ENCODE measurements at regions not wholly inside any gene's neighbourhood (a gene's known extent, or its start where the extent isn't known, plus 50 kb on each side); places are given as distances from the start of the nearest gene placed in this dataset.
"Not testable (repeated sequence)": the region's sequence is repeated elsewhere in the genome, so short reads cannot be mapped to it uniquely, and the experiment has no call there.

DNA sequence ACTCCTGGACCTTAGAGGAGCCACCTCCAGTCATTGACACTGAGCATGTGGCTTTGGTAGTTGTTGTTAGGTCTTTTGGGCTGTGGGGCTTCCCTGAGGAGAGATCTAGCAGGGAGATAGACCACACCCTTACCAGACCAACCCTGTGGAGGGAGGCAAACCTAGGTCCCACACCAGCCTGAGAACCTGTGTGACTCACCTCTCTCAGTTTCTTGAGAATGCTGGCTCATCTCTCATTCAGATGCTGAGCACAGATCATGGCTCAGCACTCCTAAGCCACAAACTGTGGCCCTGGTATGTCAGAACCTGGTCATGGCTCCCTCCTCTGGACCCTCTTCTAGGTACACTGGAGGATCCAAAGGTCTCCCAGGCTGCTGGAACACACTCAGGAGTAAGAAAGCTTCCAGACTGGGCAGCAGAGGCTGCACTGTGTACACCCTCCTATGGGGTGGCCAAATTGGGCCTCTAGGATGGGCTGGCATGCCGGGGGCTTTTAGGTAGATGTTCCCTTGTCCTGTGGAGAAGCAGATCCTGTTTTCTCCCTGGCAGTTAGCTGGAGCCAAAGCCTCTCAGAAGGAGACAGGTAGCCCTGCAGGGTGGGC, 1294.5 kb downstream of the KHDRBS2 start:
- DNase-seq (ENCODE audit: low read depth): no peak

DNA sequence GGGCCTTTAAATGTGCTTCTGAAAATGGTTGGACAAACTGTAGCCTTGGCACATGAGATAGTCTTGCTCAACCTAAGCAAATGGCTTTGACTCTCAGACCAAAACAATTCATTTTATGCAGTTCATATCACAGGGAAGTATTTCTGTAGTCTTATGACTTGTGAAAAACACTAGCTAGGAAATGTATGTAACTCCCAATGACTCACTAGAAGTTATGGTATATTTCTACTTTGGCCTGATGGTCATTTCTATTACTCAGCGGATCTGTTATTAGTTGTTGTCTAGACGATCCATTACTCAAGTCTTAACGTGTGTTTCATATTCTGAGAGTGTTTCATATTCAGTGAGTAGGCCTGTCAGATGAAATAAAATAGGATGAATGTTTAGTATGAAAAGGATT, 1333.5 kb downstream of the KHDRBS2 start:
- no peak for DNase-seq (ENCODE audit: low read depth)

DNA sequence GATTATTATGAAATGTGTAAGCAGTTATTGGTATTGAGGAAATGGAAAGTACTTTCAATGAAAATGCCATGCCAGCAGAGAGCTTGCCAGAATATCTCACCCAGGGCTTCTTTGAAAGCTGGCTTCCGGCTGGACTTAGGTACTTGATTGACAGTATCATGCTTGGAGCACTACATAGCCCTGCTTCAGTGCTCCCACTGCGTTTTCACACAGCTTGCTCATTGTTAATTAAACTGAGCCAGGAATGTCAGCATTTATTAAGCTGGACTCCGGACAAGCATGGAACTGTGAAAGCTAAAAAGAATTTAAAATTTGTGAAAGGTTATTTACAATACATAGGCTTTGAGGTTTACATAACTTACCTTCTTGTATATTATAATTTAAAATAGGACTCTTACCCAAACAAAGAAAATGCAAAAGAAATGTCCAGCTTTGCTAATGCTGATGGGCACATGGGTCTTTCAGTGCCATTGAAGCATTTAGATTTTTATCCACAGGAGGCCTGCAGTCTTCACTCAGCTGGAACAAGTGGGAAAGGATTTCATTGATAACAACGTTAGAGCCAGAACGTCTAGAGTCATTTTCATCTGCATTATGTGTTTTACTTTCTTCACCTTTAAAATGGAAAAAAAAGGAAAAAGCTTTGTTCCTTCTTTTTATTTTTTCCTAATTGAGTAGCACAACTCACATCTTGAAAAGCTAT, 1335.7 kb downstream of the KHDRBS2 start:
- DNase-seq (ENCODE audit: low read depth): not testable (repeated sequence)

DNA sequence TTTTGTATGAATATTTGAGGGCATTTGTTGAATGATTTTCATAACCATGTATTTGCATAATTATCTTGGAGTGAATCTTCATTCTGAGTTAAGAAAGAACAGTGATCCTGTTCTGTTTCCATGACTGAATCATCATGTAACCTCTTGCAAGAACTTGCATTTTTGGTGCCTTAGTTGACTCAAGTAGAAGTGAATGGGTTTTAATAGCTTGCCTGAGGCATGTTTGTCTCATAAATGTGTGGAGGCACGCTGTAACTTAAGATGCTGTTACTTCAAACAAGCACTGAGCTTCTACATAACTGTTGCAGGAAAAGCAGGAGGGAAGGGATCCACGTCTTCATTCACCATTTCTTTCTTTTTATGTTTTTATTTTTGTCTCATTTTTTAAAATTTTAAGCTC, 1338.6 kb downstream of the KHDRBS2 start:
- DNase-seq (ENCODE audit: low read depth): not testable (repeated sequence)

DNA sequence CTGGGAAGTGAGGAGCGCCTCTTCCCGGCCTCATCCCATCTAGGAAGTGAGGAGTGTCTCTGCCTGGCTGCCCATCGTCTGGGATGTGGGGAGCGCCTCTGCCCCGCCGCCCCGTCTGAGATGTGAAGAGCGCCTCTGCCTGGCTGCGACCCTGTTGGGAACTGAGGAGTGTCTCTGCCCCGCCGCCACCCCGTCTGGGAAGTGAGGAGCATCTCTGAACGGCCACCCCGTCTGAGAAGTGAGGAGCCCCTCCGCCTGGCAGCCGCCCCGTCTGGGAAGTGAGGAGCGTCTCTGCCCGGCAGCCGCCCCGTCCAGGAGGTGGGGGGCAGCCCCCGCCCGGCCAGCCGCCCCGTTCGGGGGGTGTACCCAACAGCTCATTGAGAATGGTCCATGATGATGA, 1341.2 kb downstream of the KHDRBS2 start:
- not testable (repeated sequence) for DNase-seq (ENCODE audit: low read depth)

DNA sequence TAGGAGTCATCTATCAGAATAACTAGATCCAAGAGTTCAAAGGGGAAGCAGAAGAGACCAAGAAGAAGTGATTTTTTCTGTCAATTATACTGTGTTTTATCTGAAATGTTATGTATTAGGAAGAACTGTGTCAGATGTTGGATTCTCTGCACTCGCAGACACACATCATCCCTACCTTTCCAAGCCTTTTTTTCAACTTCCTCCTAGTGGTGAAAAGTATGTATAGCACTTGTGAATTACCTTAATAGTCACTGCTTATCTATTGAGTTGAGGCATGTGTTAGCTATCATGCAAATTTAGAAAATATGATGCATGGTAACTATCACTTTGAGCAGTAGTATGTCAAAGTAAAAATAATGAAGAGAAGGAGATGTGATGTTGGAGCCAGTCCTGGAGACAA, 1350.1 kb downstream of the KHDRBS2 start:
- DNase-seq (ENCODE audit: low read depth): not testable (repeated sequence)

DNA sequence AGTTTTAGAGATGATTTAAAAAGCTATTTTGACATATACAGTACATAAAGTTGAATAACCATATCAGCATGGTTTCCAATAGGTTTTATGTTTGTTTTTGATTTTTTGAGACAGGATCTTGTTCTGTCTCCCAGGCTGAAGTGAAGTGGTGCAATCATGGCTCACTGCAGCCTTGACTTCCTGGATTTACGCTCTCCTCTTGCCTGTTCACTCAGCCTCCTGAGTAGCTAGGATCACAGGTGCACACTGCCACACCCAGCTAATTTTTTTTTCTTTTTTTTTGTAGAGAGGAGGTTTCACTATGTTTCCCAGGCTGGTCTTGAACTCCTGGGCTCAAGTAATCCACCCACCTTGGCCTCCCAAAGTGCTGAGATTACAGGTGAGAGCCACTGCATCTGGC, 1366.4 kb downstream of the KHDRBS2 start:
- DNase-seq (ENCODE audit: low read depth): not testable (repeated sequence)

DNA sequence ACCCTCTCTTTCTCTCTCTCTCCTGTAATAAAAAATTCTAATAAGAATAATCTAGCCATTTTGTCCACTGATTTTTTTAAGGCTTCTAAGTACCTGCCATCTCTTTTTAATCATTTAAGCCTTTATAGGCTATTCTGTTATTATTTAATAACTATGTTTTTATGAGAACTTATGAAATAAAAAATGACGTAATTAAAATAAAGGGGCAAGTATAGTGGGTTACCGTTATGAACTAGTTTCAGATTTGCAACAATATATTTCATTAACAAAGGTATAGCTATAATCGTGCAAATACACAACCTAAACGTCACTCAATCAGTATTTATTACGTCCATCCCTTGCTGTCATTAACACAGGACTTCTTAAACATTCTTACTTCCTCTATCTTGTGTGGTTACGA, 1382.2 kb downstream of the KHDRBS2 start:
- not testable (repeated sequence) for DNase-seq (ENCODE audit: low read depth)

DNA sequence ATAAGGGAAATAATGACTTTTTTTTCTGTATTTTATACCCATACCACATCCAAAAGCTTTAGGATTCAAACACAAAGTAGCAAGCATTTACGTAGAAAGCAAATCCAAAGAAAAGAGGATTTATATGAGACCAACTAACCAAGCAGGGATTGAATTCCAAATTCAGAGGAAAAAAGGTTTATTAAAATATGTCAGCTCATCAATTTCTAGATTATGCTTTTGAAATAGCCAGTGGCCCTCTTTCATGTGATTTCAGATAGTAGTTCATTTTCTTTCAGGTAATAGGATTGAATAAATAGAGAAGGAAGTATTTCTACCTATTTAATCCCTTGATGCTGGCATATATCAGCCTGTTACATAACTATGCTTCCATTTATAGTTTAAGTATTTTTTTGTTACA, 1392.7 kb downstream of the KHDRBS2 start:
- not testable (repeated sequence) for DNase-seq (ENCODE audit: low read depth)

DNA sequence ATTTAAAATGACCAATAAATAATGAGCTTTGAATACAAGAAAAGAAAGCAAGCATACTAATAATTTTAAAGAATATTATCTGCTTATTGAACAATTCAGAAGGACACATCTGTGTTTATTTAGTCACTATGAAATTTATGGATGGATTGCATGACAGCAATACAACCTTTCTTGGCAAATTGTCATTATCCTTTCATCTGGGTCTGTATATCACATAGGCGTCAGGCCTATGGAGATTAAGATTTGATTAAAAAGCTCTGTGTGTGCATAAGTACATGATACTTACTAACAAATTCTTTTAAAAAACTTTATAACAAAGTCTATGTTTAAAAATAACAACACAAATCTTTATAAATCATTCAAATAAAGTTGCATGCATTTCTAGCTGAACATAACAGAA, 1394.4 kb downstream of the KHDRBS2 start:
- DNase-seq (ENCODE audit: low read depth): no peak

DNA sequence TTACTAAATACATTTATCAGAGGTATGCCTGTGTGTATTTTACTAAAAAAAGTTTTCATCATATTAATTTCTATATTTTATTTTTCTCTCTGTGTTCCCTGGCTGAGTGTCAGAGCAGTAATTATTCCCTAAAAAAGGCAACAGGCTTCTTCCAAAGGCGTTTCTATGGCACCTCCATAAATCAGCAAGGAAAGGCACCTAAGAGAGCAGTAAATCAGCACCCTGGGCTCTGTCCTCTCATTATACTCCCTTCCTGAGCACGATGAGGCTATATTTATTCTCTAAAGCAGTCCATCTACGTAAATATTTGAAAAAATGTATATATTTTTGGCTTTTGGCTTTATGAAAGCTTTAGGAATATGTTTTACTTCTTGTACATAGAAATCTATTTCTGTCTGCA, 1408.6 kb downstream of the KHDRBS2 start:
- not testable (repeated sequence) for DNase-seq (ENCODE audit: low read depth)

DNA sequence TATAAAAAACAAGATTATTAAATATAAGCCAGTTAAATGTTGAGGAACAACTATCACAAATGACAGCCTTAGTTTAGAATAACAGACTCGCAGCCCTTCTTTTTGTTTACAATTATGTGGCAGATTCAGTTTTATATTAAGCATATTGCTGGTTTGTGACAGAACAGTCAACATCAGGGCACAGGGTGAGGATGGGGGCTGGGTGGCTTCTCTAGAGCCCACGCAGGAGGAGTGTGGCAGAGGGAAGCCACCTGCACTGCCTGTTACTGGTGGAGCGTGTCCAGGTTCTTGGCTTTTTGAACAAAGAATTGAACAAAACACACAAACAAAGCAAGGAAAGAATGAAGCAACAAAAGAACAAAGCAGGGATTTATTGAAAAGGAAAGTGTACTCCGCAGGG, 1415.2 kb downstream of the KHDRBS2 start:
- not testable (repeated sequence) for DNase-seq (ENCODE audit: low read depth)

DNA sequence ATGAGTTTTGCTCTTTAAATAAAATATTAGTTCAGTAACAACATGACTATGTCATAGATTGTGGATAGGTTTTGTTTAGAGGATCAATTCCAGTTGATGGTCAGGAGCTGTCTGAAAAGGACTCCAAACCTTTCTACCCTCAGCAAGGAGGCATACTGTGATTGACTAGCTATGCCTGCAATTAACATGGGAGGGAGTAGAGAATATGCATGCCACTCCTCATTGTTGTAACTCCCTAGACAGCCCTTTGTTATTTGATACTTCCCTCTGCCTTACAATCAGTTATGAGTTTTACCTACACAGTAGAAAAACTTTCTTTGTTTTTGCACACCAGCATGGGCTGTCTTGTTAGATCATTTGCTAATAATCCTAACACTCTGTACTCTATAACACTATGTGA, 1418.5 kb downstream of the KHDRBS2 start:
- no peak for DNase-seq (ENCODE audit: low read depth)

DNA sequence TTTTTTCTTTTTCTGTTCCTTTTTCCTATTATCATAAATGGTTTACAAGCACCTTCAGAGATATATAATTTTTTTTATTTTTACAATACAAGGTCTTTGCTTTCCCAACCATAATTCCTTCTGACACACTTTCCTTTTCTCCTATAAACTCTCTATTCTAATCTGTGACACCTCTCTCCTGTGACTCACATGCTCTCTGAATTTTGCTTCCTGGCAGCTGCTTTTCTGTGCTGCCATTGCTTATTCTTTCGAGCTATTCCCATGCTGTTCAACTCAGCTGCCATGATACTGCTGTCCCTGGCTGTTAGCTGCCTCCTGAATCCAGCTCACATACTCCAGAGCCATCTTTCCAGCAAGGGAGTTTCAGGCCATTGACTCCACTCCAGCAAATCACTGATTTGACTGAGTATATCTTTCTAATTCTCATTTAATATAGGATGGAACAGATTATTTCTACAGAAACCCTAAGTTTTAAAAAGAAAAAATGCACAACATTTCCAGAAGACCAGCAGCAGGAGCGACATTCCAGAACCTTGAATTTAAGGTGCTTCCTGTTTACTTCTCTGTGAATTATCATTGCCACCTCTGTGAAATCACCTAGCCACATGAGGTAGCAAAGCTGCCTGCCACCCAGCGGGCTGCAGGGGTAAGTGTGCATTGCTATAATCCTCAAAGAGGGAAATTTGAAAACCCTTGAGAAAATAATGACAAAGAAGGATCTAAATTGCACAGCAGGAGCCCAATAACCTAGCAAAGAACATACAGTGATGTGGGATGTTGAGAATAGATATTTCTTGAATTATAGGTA, 1442.6 kb downstream of the KHDRBS2 start:
- DNase-seq (ENCODE audit: low read depth): not testable (repeated sequence)

DNA sequence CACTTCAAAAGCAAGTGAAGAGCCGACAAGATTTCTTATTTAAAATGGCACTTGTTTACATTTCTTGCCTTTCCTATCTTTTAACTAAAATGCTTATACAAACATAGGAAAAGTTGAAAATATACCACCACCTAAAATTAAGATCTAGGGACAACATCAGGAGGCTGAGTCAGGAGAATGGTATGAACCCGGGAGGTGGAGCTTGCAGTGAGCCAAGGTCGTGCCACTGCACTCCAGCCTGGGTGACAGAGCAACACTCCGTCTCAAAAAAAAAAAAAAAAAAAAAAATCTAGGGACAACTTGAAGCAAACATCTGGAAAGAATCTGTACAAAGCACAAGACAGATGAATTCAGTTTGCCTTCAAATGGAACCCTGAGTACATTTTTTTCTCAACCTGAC, 1455.3 kb downstream of the KHDRBS2 start:
- not testable (repeated sequence) for DNase-seq (ENCODE audit: low read depth)

DNA sequence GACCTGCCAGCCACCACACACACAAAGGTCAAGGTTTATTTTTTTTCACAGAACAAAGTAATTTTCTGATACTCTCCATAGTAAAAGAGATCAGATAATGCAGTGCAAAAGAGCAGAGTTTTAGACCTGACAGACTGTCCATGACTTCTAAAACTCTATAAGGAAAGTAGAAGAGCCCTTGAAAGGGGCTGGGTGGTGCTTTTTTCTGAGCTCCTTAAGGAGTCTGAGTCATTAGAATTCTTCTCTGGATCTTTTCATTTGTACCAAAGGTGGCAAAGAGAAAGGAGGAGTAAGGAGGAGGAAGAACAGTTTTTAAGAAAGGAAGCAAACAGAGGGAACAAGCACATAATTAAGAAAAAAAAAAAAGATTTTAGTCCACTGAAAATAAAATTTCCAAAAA, 1463.4 kb downstream of the KHDRBS2 start:
- not testable (repeated sequence) for DNase-seq (ENCODE audit: low read depth)

DNA sequence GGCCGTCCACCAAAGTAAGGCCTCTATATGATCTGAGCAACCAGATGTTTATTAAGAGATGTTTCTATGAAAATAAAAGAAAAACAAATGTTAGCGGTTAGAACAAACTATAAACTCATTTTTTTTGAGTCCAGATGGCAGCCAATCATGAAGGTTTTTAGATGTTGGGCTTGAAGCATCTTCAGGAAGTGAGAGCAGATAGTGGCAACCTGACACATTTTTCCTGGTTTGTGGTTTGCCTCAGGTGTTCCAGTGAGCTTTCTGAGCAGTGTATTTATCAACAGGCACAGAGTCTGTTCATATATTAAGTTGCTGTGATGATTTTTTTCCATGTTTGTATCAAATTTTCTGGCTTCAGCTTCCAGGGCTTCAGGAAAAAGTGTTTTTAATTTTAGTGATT, 1468.0 kb downstream of the KHDRBS2 start:
- not testable (repeated sequence) for DNase-seq (ENCODE audit: low read depth)

DNA sequence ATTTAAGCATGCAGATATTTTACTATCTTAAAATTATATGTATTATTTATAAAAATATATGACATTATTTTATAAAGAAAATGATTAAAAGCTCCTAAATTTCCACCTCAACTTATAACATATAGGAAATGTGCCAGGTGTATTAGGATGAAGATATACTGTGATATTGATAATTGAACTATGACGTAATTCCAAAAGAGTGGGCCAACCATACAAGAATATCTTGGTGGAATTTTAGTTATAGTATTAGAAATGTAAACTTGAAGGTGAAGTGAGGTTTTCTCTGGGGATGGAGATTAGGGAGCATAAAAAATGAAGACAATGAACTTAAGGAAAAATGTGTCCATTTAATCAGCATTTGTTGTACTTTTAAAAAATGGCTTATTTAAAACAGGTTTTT, 1471.2 kb downstream of the KHDRBS2 start:
- not testable (repeated sequence) for DNase-seq (ENCODE audit: low read depth)

DNA sequence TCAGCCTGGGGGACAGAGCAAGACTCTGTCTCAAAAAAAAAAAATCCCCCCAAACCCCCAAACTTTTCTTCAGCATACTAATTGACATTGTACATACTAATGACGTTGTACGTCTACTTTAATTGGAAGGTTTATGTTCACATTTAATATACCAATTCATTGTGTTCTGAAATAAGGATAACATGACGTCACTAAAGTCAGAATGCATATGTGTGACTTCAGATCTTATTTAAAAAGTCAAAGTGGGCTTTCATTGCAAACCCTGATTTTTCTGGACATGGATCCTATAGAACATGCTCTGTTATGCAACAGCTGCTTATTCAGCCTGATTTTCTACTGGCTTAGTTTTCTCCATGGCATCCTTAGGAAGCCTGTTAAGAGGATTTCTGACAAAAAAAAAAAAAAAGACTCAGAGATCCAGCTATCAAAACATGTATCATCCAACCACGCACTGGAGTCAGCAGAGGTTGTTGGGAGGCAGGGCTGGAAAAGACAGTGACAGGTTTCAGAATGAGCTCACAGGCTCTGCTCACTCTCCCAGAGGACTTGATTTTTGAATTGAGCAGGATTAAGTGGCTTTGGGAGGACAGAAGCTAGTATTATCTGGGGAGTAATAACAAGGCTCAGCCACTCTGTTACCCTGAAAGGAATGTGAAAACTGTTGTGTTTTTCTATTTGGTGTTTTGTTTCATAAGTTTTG, 1472.0 kb downstream of the KHDRBS2 start:
- not testable (repeated sequence) for DNase-seq (ENCODE audit: low read depth)

DNA sequence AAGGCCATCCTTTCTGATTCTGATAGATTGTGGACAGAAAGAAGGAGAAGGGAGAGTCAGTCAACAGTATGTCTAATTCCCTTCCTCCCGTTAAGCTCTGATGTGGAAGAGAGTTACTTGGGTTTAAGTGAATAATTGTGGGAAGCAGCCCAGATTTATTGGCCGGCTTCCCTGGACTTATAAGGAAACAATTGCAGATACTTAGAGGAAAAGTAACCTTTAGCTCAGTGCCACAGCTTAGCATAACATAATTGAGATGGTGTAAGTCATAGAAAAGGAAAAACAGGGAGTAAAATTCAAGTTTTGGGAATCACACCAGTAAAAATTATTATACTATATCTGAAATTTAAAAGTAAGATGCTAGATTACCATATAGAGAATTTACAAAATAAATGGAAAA, 1475.8 kb downstream of the KHDRBS2 start:
- not testable (repeated sequence) for DNase-seq (ENCODE audit: low read depth)

DNA sequence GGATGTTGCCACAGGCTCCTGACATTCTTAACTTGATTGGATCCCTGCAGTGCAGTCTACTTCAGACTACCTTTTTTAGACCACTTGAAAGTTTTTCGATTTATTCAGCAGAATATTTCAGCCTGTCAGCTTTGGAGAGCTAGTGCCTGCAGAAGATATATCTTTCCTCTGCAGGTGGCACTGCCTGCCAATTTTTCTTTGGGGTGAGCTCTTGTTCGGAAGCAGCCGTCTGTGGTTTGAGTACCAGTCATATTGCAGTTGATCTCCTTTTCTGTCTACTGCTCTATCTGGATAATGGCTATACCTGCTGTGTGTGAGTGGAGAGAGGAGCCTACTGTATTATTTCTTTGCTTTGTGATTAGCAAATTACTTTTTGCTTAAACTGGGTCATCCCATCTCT, 1486.9 kb downstream of the KHDRBS2 start:
- not testable (repeated sequence) for DNase-seq (ENCODE audit: low read depth)

DNA sequence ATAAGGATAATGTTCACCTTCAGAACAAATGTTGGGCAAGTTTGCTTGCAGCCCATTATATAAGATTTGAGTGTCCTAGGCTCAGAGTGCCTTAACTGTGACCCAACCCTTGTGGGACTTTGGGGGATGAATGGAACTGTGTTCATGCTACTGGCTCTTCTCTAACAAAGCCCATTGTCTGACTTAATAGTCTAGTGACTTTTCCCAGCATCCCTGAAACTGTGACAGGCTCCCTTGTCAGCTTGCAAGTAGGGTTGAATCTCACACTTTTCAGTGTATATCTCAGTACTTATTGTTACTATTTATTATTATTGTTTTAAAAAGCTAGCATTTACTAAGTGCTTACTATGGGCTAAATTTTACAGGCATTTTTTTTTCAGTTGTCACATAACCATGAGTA, 1488.2 kb downstream of the KHDRBS2 start:
- not testable (repeated sequence) for DNase-seq (ENCODE audit: low read depth)
